ENCODE measurements at regions not wholly inside any gene's neighbourhood (a gene's known extent, or its start where the extent isn't known, plus 50 kb on each side); places are given as distances from the start of the nearest gene placed in this dataset.
"Not testable (repeated sequence)": the region's sequence is repeated elsewhere in the genome, so short reads cannot be mapped to it uniquely, and the experiment has no call there.

DNA sequence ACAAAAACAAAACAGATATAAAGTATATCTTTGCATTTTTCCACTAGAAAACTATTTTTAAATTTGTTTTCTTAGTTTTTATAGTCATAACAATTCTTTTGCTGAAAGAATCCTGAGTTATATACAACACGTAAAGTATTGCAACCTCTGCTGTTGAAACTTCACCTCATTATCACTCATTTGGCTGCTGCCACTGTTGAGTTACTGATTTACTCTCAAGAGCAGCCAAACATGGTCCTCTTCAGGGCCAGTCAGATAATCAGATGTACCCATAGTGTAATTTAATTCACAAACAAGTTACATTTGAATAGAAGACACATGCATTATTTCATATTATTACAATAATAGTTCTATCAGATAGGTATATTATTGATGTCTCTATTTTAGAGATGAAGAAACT is 235.6 kb downstream of the UBE2NL start:
- not testable (repeated sequence) for H3K9me3 ChIP-seq (ENCODE audit: insufficient read depth, low read length); H3K36me3 ChIP-seq (ENCODE audit: low read length); H2AFZ ChIP-seq (ENCODE audit: low read depth, low read length, severe bottlenecking); H3K9ac ChIP-seq (ENCODE audit: low read length); H4K20me1 ChIP-seq (ENCODE audit: low read depth, low read length); H3K27ac ChIP-seq (ENCODE audit: low read depth, low read length); H3F3A ChIP-seq (ENCODE audit: insufficient read depth); H3K4me2 ChIP-seq (ENCODE audit: low read depth, low read length, poor library complexity, severe bottlenecking); H3K79me2 ChIP-seq (ENCODE audit: insufficient read depth, low read length); H3K9me2 ChIP-seq (replicated peaks; ENCODE audit: insufficient read depth, low read length); H3K27me3 ChIP-seq (ENCODE audit: low read length); H3K4me3 ChIP-seq (ENCODE audit: insufficient read depth, low read length, poor library complexity, severe bottlenecking)

DNA sequence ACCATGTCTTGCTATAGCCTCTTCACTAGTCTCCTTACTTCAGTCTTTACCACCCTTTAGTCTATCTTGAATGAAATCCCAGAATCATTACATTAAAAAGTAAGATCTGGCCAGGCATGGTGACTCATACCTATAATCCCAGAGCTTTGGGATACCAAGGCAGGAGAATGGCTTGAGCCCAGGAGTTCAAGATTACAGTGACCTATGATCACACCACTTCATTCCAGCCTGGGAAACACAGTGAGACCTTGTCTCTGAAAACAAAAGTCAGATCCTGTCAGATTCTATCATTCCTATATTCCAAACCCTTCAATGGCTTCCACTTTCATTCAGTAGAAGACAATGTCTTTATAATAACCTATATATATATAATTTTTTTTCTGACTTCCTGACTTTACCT is 237.7 kb downstream of the UBE2NL start:
- H3K4me2 ChIP-seq (ENCODE audit: low read depth, low read length, poor library complexity, severe bottlenecking); H3K27me3 ChIP-seq (ENCODE audit: low read length); H3K9me3 ChIP-seq (ENCODE audit: insufficient read depth, low read length); H3K4me3 ChIP-seq (ENCODE audit: insufficient read depth, low read length, poor library complexity, severe bottlenecking); H3K9me2 ChIP-seq (replicated peaks; ENCODE audit: insufficient read depth, low read length); H3K36me3 ChIP-seq (ENCODE audit: low read length); H3F3A ChIP-seq (ENCODE audit: insufficient read depth); H2AFZ ChIP-seq (ENCODE audit: low read depth, low read length, severe bottlenecking); H4K20me1 ChIP-seq (ENCODE audit: low read depth, low read length); H3K79me2 ChIP-seq (ENCODE audit: insufficient read depth, low read length); H3K9ac ChIP-seq (ENCODE audit: low read length); H3K27ac ChIP-seq (ENCODE audit: low read depth, low read length): not testable (repeated sequence)

DNA sequence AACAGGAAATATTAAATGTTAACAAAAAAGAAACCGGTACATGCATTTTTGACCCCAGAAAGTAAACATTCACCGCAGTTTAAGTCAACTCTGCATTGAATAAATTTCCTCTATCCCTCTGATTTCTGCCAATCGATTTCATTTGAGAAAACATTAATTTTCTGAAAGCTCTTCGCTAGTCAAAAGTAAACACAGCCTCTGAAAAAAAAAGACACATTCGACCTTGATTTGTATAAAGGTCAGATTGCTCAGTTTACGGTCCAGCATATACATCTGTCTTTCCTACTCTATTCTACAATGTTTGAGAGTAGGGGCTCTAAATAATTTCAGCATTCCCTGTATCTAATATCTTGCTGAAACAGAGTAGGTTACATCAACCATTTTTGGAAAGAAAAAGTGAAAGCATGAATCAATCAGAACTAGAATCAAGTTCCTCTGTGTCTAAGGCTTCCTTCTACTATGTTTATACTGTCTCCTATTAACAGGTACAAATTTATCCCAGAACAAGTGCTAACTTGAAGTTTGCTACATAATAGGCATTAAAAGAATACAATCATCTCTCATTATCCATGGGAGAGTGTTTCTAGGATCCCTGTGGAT is 243.8 kb downstream of the UBE2NL start:
- not testable (repeated sequence) for H2AFZ ChIP-seq (ENCODE audit: low read depth, low read length, severe bottlenecking); H3K9me3 ChIP-seq (ENCODE audit: insufficient read depth, low read length); H3K36me3 ChIP-seq (ENCODE audit: low read length); H3K9ac ChIP-seq (ENCODE audit: low read length); H3F3A ChIP-seq (ENCODE audit: insufficient read depth); H3K9me2 ChIP-seq (replicated peaks; ENCODE audit: insufficient read depth, low read length); H3K27ac ChIP-seq (ENCODE audit: low read depth, low read length); H3K27me3 ChIP-seq (ENCODE audit: low read length); H4K20me1 ChIP-seq (ENCODE audit: low read depth, low read length); H3K79me2 ChIP-seq (ENCODE audit: insufficient read depth, low read length); H3K4me2 ChIP-seq (ENCODE audit: low read depth, low read length, poor library complexity, severe bottlenecking); H3K4me3 ChIP-seq (ENCODE audit: insufficient read depth, low read length, poor library complexity, severe bottlenecking)

- not testable (repeated sequence) for H3K9ac ChIP-seq (ENCODE audit: low read length); H3K4me2 ChIP-seq (ENCODE audit: low read depth, low read length, poor library complexity, severe bottlenecking); H3K79me2 ChIP-seq (ENCODE audit: insufficient read depth, low read length); H3F3A ChIP-seq (ENCODE audit: insufficient read depth); H4K20me1 ChIP-seq (ENCODE audit: low read depth, low read length); H3K27me3 ChIP-seq (ENCODE audit: low read length); H3K9me2 ChIP-seq (replicated peaks; ENCODE audit: insufficient read depth, low read length); H3K36me3 ChIP-seq (ENCODE audit: low read length); H3K4me3 ChIP-seq (ENCODE audit: insufficient read depth, low read length, poor library complexity, severe bottlenecking); H2AFZ ChIP-seq (ENCODE audit: low read depth, low read length, severe bottlenecking); H3K9me3 ChIP-seq (ENCODE audit: insufficient read depth, low read length); H3K27ac ChIP-seq (ENCODE audit: low read depth, low read length)
Measured at GRCh38 chrX:144129511-144129910, 245.6 kb downstream of the UBE2NL start.

- not testable (repeated sequence) for H4K20me1 ChIP-seq (ENCODE audit: low read depth, low read length); H3F3A ChIP-seq (ENCODE audit: insufficient read depth)
Measured at GRCh38 chrX:144130507-144130906, 246.6 kb downstream of the UBE2NL start.

GRCh38 chrX:144131080-144131479 is 247.2 kb downstream of the UBE2NL start:
- H3K27ac ChIP-seq (ENCODE audit: low read depth, low read length); H3K27me3 ChIP-seq (ENCODE audit: low read length); H2AFZ ChIP-seq (ENCODE audit: low read depth, low read length, severe bottlenecking); H3K4me3 ChIP-seq (ENCODE audit: insufficient read depth, low read length, poor library complexity, severe bottlenecking); H3K4me2 ChIP-seq (ENCODE audit: low read depth, low read length, poor library complexity, severe bottlenecking); H3K9me2 ChIP-seq (replicated peaks; ENCODE audit: insufficient read depth, low read length); H4K20me1 ChIP-seq (ENCODE audit: low read depth, low read length); H3K9me3 ChIP-seq (ENCODE audit: insufficient read depth, low read length); H3K79me2 ChIP-seq (ENCODE audit: insufficient read depth, low read length); H3F3A ChIP-seq (ENCODE audit: insufficient read depth); H3K9ac ChIP-seq (ENCODE audit: low read length); H3K36me3 ChIP-seq (ENCODE audit: low read length): not testable (repeated sequence)

More at GRCh38 chrX:144130507-144130906, 246.6 kb downstream of the UBE2NL start:
- not testable (repeated sequence) for H3K27me3 ChIP-seq (ENCODE audit: low read length); H3K79me2 ChIP-seq (ENCODE audit: insufficient read depth, low read length); H3K4me3 ChIP-seq (ENCODE audit: insufficient read depth, low read length, poor library complexity, severe bottlenecking); H3K4me2 ChIP-seq (ENCODE audit: low read depth, low read length, poor library complexity, severe bottlenecking); H3K36me3 ChIP-seq (ENCODE audit: low read length); H3K27ac ChIP-seq (ENCODE audit: low read depth, low read length); H3K9me2 ChIP-seq (replicated peaks; ENCODE audit: insufficient read depth, low read length); H3K9ac ChIP-seq (ENCODE audit: low read length); H3K9me3 ChIP-seq (ENCODE audit: insufficient read depth, low read length); H2AFZ ChIP-seq (ENCODE audit: low read depth, low read length, severe bottlenecking)

GRCh38 chrX:144134448-144135119 is 250.7 kb downstream of the UBE2NL start:
- not testable (repeated sequence) for H3K79me2 ChIP-seq (ENCODE audit: insufficient read depth, low read length); H4K20me1 ChIP-seq (ENCODE audit: low read depth, low read length); H3K4me3 ChIP-seq (ENCODE audit: insufficient read depth, low read length, poor library complexity, severe bottlenecking); H3K36me3 ChIP-seq (ENCODE audit: low read length); H3K9me3 ChIP-seq (ENCODE audit: insufficient read depth, low read length); H3K9ac ChIP-seq (ENCODE audit: low read length); H3K9me2 ChIP-seq (replicated peaks; ENCODE audit: insufficient read depth, low read length); H3K4me2 ChIP-seq (ENCODE audit: low read depth, low read length, poor library complexity, severe bottlenecking); H3K27ac ChIP-seq (ENCODE audit: low read depth, low read length); H3K27me3 ChIP-seq (ENCODE audit: low read length); H2AFZ ChIP-seq (ENCODE audit: low read depth, low read length, severe bottlenecking); H3F3A ChIP-seq (ENCODE audit: insufficient read depth)

DNA sequence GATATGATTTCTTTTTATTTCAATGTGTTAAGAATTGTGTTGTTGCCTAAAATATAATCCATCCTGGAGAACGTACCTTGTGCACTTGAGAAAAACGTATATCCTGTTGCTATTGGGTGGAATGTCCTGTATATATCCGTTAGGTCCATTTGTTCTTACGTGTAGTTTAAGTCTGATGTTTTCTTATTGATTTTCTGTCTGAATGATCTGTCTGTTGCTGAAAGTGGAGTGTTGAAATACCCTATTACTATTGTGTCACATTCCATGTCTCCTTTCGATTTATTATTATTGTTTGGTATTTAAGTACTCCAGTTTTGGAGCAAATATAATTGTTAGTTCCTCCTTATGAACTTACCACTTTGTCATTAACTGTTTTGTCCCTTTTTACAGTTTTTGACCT is 270.6 kb downstream of the UBE2NL start:
- not testable (repeated sequence) for H3F3A ChIP-seq (ENCODE audit: insufficient read depth); H3K36me3 ChIP-seq (ENCODE audit: low read length); H4K20me1 ChIP-seq (ENCODE audit: low read depth, low read length); H3K9ac ChIP-seq (ENCODE audit: low read length); H3K9me3 ChIP-seq (ENCODE audit: insufficient read depth, low read length); H2AFZ ChIP-seq (ENCODE audit: low read depth, low read length, severe bottlenecking); H3K27me3 ChIP-seq (ENCODE audit: low read length); H3K79me2 ChIP-seq (ENCODE audit: insufficient read depth, low read length); H3K9me2 ChIP-seq (replicated peaks; ENCODE audit: insufficient read depth, low read length); H3K4me2 ChIP-seq (ENCODE audit: low read depth, low read length, poor library complexity, severe bottlenecking); H3K27ac ChIP-seq (ENCODE audit: low read depth, low read length); H3K4me3 ChIP-seq (ENCODE audit: insufficient read depth, low read length, poor library complexity, severe bottlenecking)

All from SU-DHL-6 (cell line).